T follicular helper cell (primary cell): ENCODE measurements at regions not wholly inside any gene's neighbourhood (a gene's known extent, or its start where the extent isn't known, plus 50 kb on each side); places are given as distances from the start of the nearest gene placed in this dataset.
"Not testable (repeated sequence)": the region's sequence is repeated elsewhere in the genome, so short reads cannot be mapped to it uniquely, and the experiment has no call there.

Experiments used
- DNase-seq: peaks from one replicate; pipeline ENCODE4 v3.0.0-alpha.2; 2020; ENCODE audit warnings: low read depth

DNA sequence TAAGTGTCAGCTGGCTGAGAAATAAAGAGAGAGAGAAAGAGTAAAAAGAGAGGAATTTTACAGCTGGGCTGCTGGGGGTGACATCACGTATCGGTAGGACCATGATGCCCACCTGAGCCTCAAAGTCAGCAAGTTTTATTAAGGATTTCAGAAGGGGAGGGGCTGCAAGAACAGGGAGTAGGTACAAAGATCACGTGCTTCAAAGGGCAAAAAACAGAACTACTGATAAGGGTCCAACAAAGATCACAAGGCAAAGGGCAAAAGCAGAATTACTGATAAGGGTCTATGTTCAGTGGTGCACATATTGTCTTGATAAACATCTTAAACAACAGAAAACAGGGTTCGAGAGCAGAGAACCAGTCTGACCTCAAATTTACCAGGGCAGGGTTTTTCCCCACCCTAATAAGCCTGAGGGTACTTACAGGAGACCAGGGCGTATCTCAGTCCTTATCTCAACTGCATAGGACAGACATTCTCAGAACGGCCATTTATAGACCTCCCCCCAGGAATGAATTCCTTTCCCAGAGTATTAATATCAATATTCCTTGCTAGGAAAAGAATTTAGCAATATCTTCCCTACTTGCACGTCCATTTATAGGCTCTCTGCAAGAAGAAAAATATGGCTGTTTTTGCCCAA is 128.3 kb upstream of the PZP start:
- DNase-seq: not testable (repeated sequence)

GRCh38 chr12:9335867-9336266 is 127.7 kb upstream of the PZP start:
- no peak for DNase-seq

GRCh38 chr12:9334964-9335363 is 126.8 kb upstream of the PZP start:
- no peak for DNase-seq

DNA sequence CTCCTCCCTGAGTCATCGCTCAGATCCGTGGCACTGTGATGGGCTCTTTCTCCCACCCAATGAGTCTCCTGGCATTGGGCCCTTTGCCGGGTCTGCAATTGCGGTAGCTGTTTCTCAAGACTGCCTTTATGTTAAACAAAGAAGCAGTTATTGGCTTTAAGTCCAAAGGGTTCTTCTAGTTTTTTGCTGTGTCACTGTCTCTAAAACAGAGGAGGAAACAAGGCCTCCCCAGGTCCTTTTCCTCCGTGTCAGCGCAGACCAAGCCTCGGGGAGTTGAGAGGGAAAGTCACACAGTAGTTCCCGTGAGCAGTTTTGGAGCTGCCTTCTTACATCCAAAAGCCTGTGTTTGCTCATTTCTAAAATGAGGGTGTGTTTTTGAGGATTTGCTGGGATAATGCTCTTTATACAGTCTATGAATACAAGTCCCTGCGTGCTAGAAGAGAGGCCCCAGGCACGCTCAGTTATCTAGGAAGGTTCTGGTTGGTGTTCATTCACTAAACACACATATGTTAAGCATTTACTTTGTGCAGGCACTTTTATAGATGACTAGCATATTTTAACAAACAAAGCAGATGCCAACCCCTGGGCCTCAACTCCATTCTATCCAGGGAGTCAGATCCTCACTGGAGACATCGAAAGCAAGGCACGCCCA is 126.0 kb upstream of the PZP start:
- DNase-seq: no peak

DNA sequence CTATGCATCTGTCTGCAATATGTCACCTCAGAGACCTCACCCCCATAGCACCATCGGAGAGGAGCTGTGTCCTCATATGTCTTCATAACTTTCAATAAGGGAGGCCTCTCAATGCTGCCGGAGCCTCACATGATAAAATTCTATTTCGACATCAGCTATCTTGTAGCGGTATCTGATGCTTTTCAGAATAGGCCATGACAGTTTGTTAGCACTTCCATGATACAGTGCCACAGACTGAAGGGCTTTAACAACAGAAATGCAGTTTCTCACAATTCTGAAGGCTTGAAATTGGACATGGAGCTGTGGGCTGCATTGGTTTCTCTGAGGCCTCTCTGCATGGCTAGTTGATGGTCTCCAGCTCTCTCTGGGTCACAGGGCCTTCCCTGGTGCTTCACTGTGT is 125.0 kb upstream of the PZP start:
- DNase-seq: no peak

DNA sequence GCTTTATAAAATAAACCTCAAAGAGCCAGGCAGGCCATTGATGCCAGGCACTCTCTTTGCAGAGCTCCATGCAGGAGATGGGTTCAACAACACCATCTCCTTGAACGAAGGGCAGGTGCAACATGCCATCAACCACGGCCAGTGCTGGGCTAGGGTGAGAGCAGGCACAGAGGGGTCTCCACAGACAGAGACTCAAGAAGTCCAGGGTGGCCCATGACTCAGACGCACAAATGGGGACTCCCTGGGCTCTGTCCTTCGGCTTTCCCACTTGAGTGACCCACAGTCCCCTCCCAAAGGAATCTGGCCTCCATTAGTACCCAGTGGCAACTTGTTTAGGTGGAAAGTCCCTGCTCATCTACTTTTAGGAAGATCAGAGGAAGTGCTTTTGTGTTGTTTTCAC is 124.4 kb upstream of the PZP start:
- no peak for DNase-seq

GRCh38 chr12:9331218-9331626 is 123.0 kb upstream of the PZP start:
- DNase-seq: peak; percentile 51

DNA sequence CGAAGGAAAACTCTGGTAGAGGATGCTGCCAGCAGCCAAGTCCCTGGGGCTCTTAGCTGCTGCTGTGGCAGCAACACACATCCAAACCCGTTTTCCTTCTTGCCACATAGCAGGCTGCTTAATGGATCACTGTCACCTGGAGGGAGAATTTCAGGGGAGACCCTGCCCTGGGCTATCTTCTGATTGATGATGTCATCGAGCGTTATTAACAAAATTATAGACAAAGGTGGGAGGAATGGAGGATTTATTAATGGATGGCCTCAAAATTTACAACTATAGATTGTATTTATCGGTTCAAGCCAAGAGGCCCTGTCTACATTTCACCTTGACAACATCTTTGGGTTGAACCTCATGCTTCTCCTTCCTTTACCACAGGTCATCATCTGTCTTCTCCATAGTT is 120.8 kb upstream of the PZP start:
- DNase-seq: no peak

- no peak for DNase-seq
Measured at GRCh38 chr12:9328065-9328464, 119.9 kb upstream of the PZP start.

GRCh38 chr12:9327320-9327719 is 119.1 kb upstream of the PZP start:
- no peak for DNase-seq

GRCh38 chr12:9326849-9327248 is 118.7 kb upstream of the PZP start:
- not testable (repeated sequence) for DNase-seq

DNA sequence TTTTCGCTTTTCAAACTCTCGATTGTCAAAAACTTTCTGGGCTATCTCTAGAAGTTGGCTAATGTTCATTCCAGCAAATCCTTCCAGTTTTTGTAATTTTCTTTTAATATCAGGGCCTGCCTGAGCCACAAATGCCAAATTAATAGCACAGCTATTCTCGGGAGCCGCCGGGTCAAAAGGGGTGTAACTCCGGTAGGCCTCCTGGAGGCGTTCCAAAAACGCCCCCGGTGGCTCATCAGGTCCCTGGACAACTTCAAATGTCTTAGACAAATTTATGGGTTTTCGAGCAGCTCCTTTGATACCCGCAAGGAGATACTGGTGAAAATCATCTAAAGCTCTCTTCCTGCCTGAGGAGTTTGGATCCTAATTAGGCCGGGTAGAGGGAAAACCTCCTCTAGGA is 117.9 kb upstream of the PZP start:
- no peak for DNase-seq

DNA sequence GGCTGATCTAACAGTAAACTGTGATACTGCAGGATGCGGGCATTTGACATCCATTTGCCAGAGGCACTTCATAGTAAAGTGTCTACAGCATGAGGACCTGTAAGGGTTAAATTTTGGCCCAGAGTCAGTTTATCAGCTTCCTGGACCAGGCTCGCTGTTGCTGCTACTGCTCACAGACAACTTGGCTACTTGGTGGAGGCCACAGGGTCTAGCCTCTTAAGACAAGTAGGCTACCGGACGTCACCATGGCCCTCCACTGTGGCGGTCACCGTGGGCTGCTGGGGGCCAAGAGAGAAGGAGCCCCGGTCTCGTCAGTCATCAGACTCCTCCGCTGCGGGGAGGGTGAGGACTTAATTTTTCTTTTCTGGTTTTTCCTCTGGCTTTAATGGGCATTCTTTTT is 117.3 kb upstream of the PZP start:
- no peak for DNase-seq

GRCh38 chr12:9324782-9325181 is 116.6 kb upstream of the PZP start:
- DNase-seq: no peak

DNA sequence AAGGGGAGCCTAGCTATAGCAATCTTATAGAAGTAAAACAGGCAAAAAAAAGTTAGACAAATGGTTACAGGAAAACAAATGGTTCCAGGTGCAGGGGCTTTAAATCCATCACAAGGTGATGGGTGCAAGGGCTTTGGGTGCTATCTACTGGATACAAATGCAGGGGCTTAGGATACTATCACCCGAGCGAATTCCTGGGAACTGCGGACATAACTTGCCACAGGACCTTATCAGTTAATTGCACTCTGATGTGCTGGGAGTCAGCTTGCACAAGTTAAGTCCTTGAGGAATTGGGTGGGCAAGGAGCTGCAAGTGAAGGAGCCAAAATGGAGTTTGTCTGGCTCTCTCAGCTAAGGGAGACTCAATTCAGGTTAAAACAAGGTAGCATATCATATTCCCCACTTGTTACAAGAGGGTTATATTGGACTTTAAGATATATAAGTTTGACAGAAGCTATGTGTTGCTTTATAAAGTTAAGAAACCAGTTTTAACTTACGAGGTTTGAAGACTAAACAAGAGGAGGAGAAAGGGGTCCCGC is 115.0 kb upstream of the PZP start:
- DNase-seq: no peak

GRCh38 chr12:9319842-9320173 is 111.6 kb upstream of the PZP start:
- no peak for DNase-seq

GRCh38 chr12:9319044-9319841 is 111.0 kb upstream of the PZP start:
- no peak for DNase-seq

DNA sequence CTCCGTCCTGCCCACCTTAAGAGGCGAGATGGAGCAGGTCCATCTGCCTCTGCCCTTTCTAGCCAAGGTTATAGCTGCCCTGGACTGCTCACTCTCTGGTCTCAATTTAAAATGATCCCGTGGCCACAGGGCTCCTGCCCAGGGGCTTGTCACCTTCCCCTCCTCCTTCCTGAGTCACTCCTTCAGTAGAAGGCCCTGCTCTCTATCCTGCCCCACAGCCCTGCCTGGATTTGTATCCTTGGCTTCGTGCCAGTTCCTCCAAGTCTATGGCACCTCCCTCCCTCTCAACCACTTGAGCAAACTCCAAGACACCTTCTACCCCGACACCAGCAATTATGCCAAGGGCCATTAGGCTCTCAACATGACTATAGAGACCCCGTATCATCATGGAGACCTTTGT is 105.3 kb upstream of the PZP start:
- not testable (repeated sequence) for DNase-seq

DNA sequence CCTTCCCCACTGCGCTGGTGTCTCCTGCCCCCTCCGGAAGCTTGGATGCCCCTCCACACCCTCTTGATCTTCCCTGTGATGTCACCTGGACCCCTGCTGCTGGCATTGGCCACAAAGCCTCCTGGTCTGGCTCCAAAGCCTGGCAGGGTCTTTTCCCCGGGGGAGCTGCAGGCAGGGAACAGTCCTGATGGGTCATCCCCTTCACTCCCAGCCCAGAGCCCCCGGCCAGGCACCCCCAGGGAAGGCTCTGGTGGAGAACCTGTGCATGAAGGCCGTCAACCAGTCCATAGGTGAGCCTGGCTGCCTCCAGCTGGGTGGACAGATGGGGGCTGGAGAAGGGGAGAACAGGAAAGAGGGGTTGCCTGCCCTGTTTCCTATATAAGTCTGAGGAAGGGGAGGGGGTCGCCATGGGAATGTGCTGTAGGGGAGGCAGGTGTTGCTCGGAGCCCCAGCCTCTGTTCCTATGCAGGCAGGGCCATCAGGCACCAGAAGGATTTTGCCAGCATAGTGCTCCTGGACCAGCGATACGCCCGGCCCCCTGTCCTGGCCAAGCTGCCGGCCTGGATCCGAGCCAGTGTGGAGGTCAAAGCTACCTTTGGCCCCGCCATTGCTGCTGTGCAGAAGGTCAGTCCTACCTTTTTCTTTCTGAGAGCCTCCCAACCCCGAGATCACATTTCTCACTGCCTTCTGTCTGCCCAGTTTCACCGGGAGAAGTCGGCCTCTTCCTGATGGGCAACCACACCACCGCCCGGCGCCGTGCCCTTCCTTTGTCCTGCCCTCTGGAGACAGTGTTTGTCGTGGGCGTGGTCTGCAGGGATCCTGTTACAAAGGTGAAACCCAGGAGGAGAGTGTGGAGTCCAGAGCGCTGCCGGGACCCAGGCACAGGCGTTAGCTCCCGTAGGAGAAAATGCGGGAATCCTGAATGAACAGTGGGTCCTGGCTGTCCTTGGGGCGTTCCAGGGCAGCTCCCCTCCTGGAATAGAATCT is 104.5 kb upstream of the PZP start:
- not testable (repeated sequence) for DNase-seq

DNA sequence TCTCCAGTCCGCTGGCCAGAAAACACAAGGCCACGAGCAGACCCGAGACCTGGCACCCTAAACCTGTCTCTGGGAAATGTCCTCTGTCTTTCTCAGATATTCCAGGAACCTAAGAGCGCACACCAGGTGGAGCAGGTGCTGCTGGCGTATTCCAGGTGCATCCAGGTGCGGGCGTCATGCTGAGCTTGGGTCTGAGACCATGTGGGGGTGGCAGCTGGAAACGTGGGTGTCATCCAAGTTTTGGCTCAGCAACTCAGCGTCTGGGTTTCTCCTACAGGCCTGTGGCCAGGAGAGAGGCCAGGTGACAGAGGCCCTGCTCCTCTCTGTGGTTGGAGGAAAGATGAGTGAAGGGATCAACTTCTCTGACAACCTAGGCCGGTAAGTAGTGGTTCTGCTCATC is 103.3 kb upstream of the PZP start:
- DNase-seq: not testable (repeated sequence)

DNA sequence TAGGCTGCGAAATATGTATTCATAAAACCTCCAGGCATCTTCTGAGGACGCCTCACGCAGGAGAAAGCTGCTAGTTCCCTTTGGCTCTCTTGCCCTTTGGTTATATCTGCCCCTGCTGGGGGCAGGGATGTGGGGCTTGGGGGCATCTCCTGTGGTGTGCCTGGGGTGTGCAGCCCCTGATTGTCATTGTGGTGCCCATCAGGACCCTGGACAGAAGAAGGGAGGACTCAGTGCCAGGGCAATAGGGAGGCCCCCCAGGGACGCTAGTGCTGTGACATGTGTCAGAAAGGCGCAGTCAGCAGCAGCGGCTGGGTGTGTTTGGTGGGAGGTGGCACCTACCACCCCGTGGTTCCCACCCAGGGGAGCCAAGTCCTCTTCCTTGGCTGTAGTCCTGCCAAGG is 102.5 kb upstream of the PZP start:
- DNase-seq: not testable (repeated sequence)

DNA sequence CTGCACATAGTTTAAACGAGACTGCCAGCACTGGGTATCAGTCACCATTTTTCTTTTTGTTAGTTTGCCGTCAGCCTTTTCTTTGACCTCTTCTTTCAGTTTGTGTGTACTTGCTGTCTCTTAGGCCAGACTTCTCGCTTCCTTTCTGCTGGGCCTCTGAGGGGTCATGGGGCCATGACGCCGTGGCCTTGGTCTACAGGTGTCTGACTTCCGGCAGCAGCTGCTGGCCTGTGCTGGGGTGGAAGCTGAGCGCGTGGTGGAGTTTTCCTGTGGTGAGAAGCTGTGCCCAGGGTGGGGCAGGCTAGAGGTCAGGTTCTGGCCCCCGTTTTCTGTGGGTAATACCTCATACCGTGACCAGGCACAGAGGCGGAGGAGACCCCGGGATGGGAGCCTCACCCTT is 101.6 kb upstream of the PZP start:
- DNase-seq: not testable (repeated sequence)
